T-cell (primary cell): ENCODE measurements at regions not wholly inside any gene's neighbourhood (a gene's known extent, or its start where the extent isn't known, plus 50 kb on each side); places are given as distances from the start of the nearest gene placed in this dataset.

ENCODE experiments used
- ATAC-seq, 4 experiments: fragments of 200-7000 bp in 3 of 4; fragments of 150-1000 bp in 1 of 4; cut with Tn5 transposase; replicated peaks in 1 of 4; 1 replicate in 3 of 4; 2 replicates in 1 of 4; pipeline ENCODE4 v1.10.0; 2021; ENCODE audit warnings: moderate library complexity in 3 of 4, mild to moderate bottlenecking in 2 of 4, moderate number of reproducible peaks in 1 of 4
- CTCF ChIA-PET, 2 donors: fragments of 300-600 bp; sonication (Branson Sonifier 250); formaldehyde crosslinking; loops; one replicate each; lab custom pipeline; 2022; ENCODE audit warnings: antibody characterized with exemption in 2 of 2; lab: Charles Lee
- POLR2A ChIA-PET, 2 donors: fragments of 300-600 bp; sonication (Branson Sonifier 250); formaldehyde crosslinking; loops; one replicate each; lab custom pipeline; 2022; ENCODE audit warnings: antibody characterized with exemption in 2 of 2; lab: Charles Lee
- DNase-seq, 35 experiments: peaks; one replicate each; pipeline versions ENCODE4 v3.0.0 to v3.0.0-alpha.2; 2013 to 2023
- H3K27ac ChIP-seq: one replicate; pipeline ENCODE4 v1.5.1; 2013; ENCODE audit warnings: low read length
- H3K27me3 ChIP-seq, 2 experiments: replicated peaks in 1 of 2; 1 replicate in 1 of 2; 2 replicates in 1 of 2; pipeline versions ENCODE4 v1.6.1 to v1.7.0; 2013; ENCODE audit warnings: low read length in 1 of 2, mixed read lengths in 1 of 2; ENCODE audit not compliant: control insufficient read depth in 2 of 2, insufficient read depth in 2 of 2; ENCODE audit errors: extremely low read depth in 1 of 2
- H3K36me3 ChIP-seq, 2 donors: 1 replicate in 1 of 2; 2 replicates in 1 of 2; pipeline versions ENCODE4 v1.6.1 to v1.7.0; 2013; ENCODE audit warnings: low read length in 1 of 2; ENCODE audit not compliant: control insufficient read depth in 2 of 2, insufficient read depth in 1 of 2; ENCODE audit errors: extremely low read depth in 1 of 2
- H3K4me1 ChIP-seq, 2 experiments: 1 replicate in 1 of 2; 2 replicates in 1 of 2; pipeline versions ENCODE4 v1.6.1 to v1.7.0; 2013; ENCODE audit warnings: low read length in 2 of 2, mixed read lengths in 1 of 2; ENCODE audit not compliant: insufficient read depth in 2 of 2, control insufficient read depth in 1 of 2; ENCODE audit errors: extremely low read depth in 1 of 2
- H3K4me3 ChIP-seq, 2 donors: 1 replicate in 1 of 2; 2 replicates in 1 of 2; pipeline versions ENCODE4 v1.5.1 to v1.7.0; 2013; ENCODE audit warnings: mild to moderate bottlenecking in 2 of 2, low read length in 1 of 2, moderate library complexity in 1 of 2; ENCODE audit not compliant: control insufficient read depth in 1 of 2; ENCODE audit errors: extremely low read depth in 1 of 2
- H3K9me3 ChIP-seq: 2 replicates; pipeline ENCODE4 v1.7.0; 2013
- H3K27ac Mint-ChIP-seq, 2 donors: one replicate each; pipeline ENCODE4 v1.8.0; 2020 to 2021; ENCODE audit warnings: mild to moderate bottlenecking in 2 of 2, mixed read lengths in 2 of 2
- H3K27me3 Mint-ChIP-seq, 2 donors: one replicate each; pipeline ENCODE4 v1.8.0; 2021 to 2022; ENCODE audit warnings: mixed read lengths in 2 of 2
- H3K36me3 Mint-ChIP-seq: one replicate; pipeline ENCODE4 v1.8.0; 2021; ENCODE audit warnings: mixed read lengths
- H3K4me1 Mint-ChIP-seq, 3 donors: one replicate each; pipeline ENCODE4 v1.8.0; 2020 to 2022; ENCODE audit warnings: mixed read lengths in 3 of 3, mild to moderate bottlenecking in 1 of 3
- H3K4me3 Mint-ChIP-seq, 3 donors: one replicate each; pipeline ENCODE4 v1.8.0; 2020 to 2022; ENCODE audit warnings: mild to moderate bottlenecking in 3 of 3, mixed read lengths in 3 of 3, moderate library complexity in 3 of 3
- H3K9me3 Mint-ChIP-seq, 3 donors: one replicate each; pipeline ENCODE4 v1.8.0; 2020 to 2022; ENCODE audit warnings: mixed read lengths in 3 of 3
- WGBS: methylation state at CpG from one replicate; pipeline ENCODE4 v1.1.5; 2013; ENCODE audit warnings: missing lambda C conversion rate; ENCODE audit not compliant: insufficient coverage; 5-methylcytosine and 5-hydroxymethylcytosine counted together

DNA sequence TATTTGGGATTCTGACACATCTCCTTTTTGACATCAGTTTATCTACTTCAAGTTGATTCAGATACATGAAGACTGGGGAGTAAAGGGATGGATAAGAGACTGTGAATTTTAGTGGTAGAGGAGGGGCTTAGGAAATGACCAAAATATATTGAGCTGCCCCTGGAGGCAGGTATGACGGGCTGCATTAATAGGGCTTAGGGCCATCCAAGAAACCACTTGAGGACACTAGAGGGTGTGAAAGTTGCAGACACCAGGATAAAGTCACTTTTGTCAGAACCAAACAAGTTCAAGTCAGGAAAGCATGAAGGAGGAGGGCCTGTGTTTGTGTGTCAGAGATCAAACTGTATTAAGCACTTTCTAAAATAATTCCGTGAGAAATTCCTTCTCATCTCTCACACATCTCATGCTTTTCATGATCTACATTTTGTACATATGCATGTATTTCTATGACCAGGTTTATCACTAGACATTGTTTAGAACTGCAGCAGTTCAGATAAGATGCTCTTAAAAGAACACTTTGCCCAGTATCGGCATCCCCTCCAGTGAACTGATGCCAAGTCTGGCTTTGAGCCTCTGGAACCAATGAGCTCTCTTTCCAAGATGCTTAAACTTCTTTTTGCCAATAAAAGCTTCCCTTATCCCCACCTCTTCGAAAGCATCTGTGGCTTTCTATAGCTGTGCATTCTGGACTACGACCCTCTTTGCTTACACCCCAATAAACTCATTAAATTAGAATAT, 136.9 kb downstream of the SLC38A1 start:
- Mint-ChIP-seq H3K9me3 (no peaks in the 10 kb centered on the region), H3K4me3 (no peak overlapping the region), H3K27ac (no peak overlapping the region), H3K27me3 (peaks cover 5 to 14% of the 10 kb centered on the region in 2 donors), H3K36me3 (no peaks in the 10 kb centered on the region), H3K4me1 (no peaks in the 10 kb centered on the region)
- no peaks in the 10 kb centered on the region for H3K36me3 ChIP-seq
- POLR2A ChIA-PET = no interaction called here
- H3K4me1 ChIP-seq = no peaks in the 10 kb centered on the region
- no peak overlapping the region for H3K27ac ChIP-seq
- CTCF ChIA-PET = no interaction called here
- ATAC-seq (no peak), DNase-seq (no peak)
- H3K27me3 ChIP-seq = no peaks in the 10 kb centered on the region
- no peak overlapping the region for H3K4me3 ChIP-seq
- 100% methylated on average over 1 of the region's 5 CpGs for WGBS
- no peaks in the 10 kb centered on the region for H3K9me3 ChIP-seq

- no peak for DNase-seq
- ChIA-PET POLR2A (no interaction called here), CTCF (interaction anchor here (0.6 to 1.5 kb wide), 3 partner anchors 27 to 892 kb away, joined by 3 to 4 read pairs (median 3); no protein-coding TSS in a partner anchor)
- Mint-ChIP-seq H3K4me3 (no peak overlapping the region), H3K36me3 (no peaks in the 10 kb centered on the region), H3K27ac (no peak overlapping the region), H3K4me1 (peaks cover 2 to 7% (median 3%) of the 10 kb centered on the region in 3 donors), H3K9me3 (no peaks in the 10 kb centered on the region), H3K27me3 (peaks cover 5 to 7% of the 10 kb centered on the region in 2 donors)
- 68% methylated on average over 4 of the region's 6 CpGs for WGBS
- Histone ChIP-seq H3K4me1 (no peaks in the 10 kb centered on the region), H3K27ac (no peak overlapping the region), H3K4me3 (no peak overlapping the region), H3K36me3 (no peaks in the 10 kb centered on the region), H3K27me3 (no peaks in the 10 kb centered on the region), H3K9me3 (no peaks in the 10 kb centered on the region)
- ATAC-seq = no peak
Measured at GRCh38 chr12:46127656-46128055, 137.3 kb upstream of the SCAF11 start.

DNA sequence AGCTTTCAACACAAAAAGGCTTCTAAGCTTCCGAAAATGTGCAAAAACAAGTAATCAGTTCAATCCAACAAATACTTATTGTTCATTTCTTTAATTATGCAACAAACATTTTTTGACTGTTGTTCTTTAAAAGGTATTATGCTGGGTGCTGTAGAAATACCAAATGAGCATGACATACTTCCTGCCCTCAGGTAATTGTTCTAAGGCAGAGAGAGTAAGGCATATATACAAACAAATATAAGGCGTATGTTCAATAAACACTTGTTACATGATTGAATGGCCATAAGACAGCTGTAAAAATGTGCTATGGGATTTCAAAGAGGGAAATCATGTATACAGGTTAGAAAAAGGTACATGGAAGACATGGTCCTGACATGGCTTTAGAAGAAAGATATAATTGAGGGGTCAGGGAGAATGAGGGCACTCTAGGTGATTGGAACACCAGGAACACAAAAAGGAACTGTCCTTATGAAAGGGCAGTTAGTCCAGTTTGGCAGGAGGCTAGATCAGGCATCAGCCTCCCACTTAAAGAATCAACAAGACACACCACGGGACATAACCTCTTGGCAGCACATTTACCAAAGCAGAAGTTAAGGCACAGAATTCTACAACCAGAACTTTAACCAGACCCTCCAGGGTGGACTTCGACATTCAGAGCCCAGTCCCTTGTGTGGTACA, 135.8 kb upstream of the SCAF11 start:
- Histone ChIP-seq H3K9me3 (no peaks in the 10 kb centered on the region), H3K4me1 (no peaks in the 10 kb centered on the region), H3K27me3 (no peaks in the 10 kb centered on the region), H3K4me3 (no peak overlapping the region), H3K27ac (no peak overlapping the region), H3K36me3 (no peaks in the 10 kb centered on the region)
- Mint-ChIP-seq H3K4me3 (no peak overlapping the region), H3K27me3 (peaks cover 7 to 12% of the 10 kb centered on the region in 2 donors), H3K4me1 (peaks cover 2 to 7% (median 3%) of the 10 kb centered on the region in 3 donors), H3K36me3 (no peaks in the 10 kb centered on the region), H3K27ac (no peak overlapping the region), H3K9me3 (no peaks in the 10 kb centered on the region)
- DNase-seq = no peak
- CTCF ChIA-PET = interaction anchor here (0.5 to 3.3 kb wide), 21 partner anchors 10 to 906 kb away, joined by 3 to 34 read pairs (median 4); partner anchors contain the start of genes SLC38A1 (in 2 of the 2) and SCAF11 (in 1 of the 2)
- WGBS = 71% methylated on average over 1 of the region's 4 CpGs
- no peak for ATAC-seq
- POLR2A ChIA-PET = interaction anchor here in 1 of 2 donors (0.6 kb wide), 1 partner anchor 193 kb away, joined by 6 read pairs; no protein-coding TSS in a partner anchor

GRCh38 chr12:46124848-46125619, 134.7 kb upstream of the SCAF11 start:
- CTCF ChIA-PET = interaction anchor here (0.5 to 3.3 kb wide), 69 partner anchors 9 to 1717 kb away, joined by 3 to 34 read pairs (median 4); partner anchors contain the start of genes SLC38A1 (in 2 of the 2) and SCAF11 (in 1 of the 2)
- H3K27me3 ChIP-seq = no peaks in the 10 kb centered on the region
- Mint-ChIP-seq H3K27ac (peak overlapping the region in 1 of 2 donors; percentile 61), H3K27me3 (peaks cover 3 to 12% of the 10 kb centered on the region in 2 donors), H3K36me3 (no peaks in the 10 kb centered on the region), H3K4me1 (peaks cover 2 to 7% (median 3%) of the 10 kb centered on the region in 3 donors), H3K4me3 (peak overlapping the region in 2 of 3 donors; percentile 34 to 57), H3K9me3 (no peaks in the 10 kb centered on the region)
- DNase-seq (peak in 32 of 35 experiments; percentile 17 to 84 (median 42)), ATAC-seq (peak; percentile 80 to 92 (median 84))
- no peaks in the 10 kb centered on the region for H3K4me1 ChIP-seq
- 0% methylated on average over 2 of the region's 12 CpGs for WGBS
- no peaks in the 10 kb centered on the region for H3K36me3 ChIP-seq
- no peaks in the 10 kb centered on the region for H3K9me3 ChIP-seq
- POLR2A ChIA-PET = interaction anchor here (0.6 to 0.7 kb wide), 7 partner anchors 17 to 1239 kb away, joined by 3 to 5 read pairs (median 3); no protein-coding TSS in a partner anchor
- H3K4me3 ChIP-seq = no peak overlapping the region
- H3K27ac ChIP-seq = no peak overlapping the region

DNA sequence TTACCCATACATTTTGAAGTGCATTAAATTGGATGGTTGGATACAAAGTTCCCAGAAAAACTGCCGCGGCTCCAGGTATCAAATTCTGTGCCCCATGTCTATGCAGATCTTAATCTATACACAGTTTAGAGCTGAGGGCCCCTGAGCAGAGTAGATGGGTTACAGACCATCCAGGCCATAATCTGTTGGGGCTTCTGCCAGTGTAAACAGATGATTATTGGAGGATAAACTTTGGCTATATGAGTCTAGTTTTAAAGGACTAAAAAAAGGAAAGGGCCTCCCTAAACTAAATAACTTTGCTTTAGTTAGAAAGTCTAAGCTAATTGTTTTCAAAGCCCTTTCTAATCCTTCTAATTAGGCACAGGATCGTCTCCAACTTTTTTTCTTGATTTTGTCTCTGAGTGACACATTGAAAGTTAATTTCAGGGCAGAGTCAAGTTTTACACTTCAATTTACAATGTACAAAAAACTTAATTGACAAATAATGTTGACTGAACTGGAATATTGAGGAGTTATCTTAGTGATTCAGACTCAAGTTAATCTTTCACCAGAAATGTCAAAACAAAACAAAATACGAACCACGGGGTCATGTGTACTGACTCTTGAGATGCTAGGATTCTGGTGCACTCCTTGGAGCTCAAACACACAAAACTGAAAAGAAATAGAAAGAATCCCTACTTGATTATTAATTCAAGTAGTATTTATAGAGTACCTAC, 133.9 kb upstream of the SCAF11 start:
- H3K27me3 ChIP-seq = no peaks in the 10 kb centered on the region
- no peaks in the 10 kb centered on the region for H3K9me3 ChIP-seq
- no peak overlapping the region for H3K27ac Mint-ChIP-seq
- no CpG with 5 or more reads among the region's 5 CpGs for WGBS
- H3K4me3 Mint-ChIP-seq = no peak overlapping the region
- POLR2A ChIA-PET = interaction anchor here in 1 of 2 donors (0.6 to 0.8 kb wide), 3 partner anchors 437 to 1497 kb away, joined by 3 read pairs; no protein-coding TSS in a partner anchor
- H3K36me3 Mint-ChIP-seq = no peaks in the 10 kb centered on the region
- H3K27ac ChIP-seq = no peak overlapping the region
- peaks cover 2 to 7% (median 3%) of the 10 kb centered on the region in 3 donors for H3K4me1 Mint-ChIP-seq
- no peak overlapping the region for H3K4me3 ChIP-seq
- CTCF ChIA-PET = interaction anchor here (0.5 to 3.3 kb wide), 47 partner anchors 9 to 1276 kb away, joined by 3 to 34 read pairs (median 4); partner anchors contain the start of genes SCAF11 (in 1 of the 2) and SLC38A1 (in 1 of the 2)
- DNase-seq (no peak), ATAC-seq (no peak)
- no peaks in the 10 kb centered on the region for H3K36me3 ChIP-seq
- peaks cover 3 to 14% of the 10 kb centered on the region in 2 donors for H3K27me3 Mint-ChIP-seq
- H3K9me3 Mint-ChIP-seq = no peaks in the 10 kb centered on the region
- no peaks in the 10 kb centered on the region for H3K4me1 ChIP-seq
